DMS79 treated with DMSO at 0.1 percent for 48 hours (cell line): ENCODE measurements at regions not wholly inside any gene's neighbourhood (a gene's known extent, or its start where the extent isn't known, plus 50 kb on each side); places are given as distances from the start of the nearest gene placed in this dataset.

ENCODE experiments used
- DNase-seq: peaks from one replicate; lab custom pipeline; 2025; lab: John Stamatoyannopoulos, UW

DNA sequence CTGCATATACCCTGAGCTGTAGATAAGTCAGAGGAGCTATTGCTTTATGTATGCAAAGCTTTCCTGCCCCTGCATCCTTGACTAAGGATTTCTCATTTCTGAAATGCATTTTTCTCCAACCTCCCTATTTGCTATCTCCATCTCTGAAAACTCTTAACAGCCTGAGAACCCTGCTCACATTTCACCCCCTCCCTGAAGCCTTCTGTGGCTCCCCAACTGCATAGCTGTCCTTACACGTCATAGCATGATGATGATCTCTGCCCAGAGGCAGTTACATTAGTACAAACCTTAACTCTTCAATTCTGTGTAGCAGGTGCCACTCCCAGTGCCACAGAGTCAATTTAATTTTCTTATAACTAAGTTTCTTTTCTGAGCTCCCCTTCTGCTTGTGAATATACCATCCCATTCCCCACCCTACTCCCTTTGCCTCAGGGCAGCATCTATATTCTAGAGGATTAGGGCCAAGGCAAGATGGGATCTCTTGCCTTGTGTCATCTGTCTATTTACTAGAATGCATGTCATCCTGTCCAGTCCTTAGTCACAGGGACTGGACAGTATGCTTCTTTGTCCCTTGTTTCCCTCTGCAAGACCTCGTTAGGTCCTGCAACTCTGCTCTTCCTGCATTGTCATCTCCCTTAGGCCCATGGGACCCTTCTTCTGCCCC is 149.7 kb upstream of the SPRY4 start:
- DNase-seq, result no peak

DNA sequence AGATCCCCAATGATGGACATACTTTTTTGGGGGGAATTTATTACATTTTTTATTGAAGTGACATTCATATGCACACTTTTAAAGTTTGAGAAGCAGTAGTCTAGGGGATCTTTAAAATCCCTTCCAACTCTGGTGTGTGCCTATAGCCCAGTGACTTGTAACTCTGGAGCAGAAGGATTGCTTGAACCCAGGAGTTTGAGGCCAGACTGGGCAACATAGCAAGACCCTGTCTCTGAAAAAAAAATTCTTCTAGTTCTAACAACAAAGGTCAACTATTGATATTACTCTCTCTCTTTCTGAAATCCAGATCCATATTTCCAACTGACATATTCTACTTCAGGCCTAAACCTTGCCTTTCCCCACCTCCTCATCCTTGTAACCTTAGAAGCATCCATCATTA is 148.2 kb upstream of the SPRY4 start:
- no peak for DNase-seq

DNA sequence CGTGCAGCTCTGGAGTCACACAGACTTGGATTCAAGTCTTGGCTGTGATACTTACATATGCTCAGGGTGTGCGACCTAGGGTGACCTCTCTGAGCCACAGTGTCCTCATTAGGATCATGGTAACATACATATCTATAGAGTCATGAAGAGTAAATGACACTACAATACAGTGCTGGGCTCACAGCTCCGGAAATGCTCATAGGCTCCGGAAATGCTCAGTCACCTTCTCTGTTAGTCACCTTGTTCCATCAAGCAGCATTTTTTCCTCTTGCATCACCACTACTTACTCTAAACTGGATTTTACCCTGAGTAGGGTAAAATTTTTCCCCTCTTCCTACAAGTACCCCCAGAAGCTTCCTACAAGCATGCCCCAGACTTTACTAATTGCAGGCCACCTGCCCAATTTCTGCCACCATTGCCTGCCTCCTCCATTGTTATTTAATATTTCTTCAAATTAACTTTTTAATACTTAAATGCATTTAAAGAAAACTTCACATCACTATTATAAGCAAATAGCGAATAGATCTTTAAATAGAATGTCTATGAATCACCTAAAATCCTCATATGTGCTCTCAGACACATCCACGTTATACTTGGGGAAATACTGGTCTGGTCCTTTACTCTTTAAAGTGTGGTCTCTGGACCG is 147.6 kb upstream of the SPRY4 start:
- no peak for DNase-seq

DNA sequence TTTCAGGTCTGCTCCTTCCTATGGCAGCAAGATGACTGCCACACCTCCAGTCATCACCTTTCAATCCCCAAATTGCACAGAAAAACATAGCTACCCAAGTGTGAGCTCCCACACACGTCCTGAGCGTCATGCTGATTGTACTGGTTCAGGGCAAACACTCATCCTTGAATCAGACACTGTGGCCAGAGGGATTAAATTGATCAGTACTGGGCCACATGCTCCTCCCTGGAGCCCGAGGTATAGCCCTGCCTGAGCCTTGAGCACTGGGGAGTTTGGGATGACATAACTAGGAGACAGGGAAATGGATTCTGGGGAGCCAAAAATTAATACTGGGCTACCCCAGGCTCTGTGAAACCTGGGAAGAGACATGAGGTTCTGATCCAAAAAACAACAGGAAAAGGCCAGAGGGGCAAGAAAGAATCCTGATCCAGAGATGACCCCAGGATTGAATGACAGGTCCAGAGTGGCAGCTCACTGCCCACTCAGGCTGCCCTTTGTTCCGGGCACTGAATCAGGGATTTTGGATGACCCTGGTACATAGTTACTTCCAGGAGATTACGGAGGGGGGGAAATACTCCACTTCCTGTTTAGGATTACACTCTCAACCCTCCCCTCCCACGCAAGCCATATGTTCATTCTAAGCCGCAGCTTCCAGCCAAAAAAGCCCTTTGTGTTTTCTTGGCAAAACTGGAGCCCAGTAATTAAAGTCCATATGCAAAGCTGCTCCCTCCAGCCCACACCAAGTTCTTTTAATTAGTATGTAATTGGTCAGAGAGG is 141.6 kb upstream of the SPRY4 start:
- no peak for DNase-seq

DNA sequence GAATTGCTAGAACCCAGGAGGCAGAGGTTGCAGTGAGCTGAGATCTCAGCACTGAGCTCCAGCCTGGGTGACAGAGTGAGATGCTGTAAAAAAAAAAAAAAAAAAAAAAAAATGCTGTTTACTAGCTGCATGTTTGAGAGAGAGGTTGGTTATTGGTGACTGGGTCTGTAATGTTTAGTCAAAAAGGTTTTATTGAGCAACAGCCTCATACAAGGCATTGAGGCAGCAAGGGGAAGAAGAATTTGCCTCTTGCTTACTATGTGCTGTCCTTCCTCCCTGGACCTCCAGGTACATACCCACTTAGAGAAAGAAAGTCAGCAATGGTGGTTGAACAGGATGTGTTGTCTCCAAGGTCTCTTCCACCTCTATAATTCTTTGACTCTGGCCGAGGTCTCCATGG is 140.7 kb upstream of the SPRY4 start:
- DNase-seq, result no peak

DNA sequence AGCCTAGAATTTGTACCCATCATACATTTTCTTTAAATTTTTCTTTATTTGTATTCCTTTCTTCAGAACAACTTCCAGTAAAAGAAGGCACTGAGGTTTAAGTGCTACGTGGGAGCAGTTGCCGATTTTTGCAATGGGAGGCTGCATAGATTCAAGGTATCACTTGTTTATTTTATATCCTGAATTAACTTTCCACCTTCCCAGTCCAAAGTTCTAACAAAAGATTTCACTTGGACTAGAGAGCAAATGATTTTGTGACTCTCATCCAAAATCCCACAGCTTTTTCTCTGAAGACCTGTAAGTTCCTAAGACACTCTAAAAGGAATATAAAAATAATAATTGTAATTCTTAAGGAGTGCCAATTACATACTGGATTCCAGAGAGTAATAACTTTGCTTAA is 139.1 kb upstream of the SPRY4 start:
- DNase-seq, result no peak

DNA sequence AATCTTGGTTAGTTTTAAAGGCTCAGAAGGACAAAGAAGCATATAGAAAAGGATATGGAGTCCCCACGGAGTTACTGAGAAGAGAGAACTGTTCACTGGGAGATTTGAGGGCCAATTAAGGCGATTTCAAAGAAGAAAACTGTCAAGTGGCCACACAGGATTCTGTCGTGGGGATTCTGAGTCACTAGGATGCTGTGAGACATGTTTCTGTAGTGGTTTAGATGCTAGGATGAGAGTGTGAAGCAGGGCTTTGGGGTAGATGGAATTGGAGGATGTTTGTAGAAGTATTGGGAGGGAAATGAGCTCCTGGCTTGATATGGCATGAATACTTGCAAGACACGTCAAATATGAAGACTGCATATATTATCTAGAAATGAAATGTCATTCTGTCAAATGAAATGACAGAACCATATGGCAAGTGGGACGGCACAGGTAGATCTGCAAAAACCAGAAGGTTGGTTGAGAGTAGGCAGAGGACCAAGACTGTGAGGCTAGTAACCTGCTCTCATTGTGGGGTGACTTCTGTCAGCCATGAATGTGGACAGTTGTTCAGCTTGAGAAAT is 136.3 kb upstream of the SPRY4 start:
- no peak for DNase-seq

DNA sequence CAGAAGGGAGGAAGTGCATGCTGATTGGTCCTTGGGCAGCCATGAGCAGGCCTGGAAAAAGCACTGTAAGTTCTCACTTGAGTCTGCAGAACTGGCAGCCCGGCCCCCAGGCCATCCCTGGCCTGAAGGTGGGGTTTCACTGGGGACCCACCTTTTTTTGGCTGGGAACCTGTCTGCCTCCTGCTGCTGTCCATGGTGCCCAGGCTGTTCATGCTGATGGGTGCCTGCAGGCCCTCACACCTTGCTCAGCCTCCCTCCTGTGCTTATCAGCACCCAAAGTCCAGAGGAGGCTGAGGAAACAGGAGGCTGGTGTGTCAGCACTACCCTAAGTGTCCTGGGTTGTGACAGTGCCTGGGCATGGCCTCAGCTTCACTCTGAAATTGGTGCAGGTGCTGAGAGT is 134.4 kb upstream of the SPRY4 start:
- DNase-seq, result no peak

DNA sequence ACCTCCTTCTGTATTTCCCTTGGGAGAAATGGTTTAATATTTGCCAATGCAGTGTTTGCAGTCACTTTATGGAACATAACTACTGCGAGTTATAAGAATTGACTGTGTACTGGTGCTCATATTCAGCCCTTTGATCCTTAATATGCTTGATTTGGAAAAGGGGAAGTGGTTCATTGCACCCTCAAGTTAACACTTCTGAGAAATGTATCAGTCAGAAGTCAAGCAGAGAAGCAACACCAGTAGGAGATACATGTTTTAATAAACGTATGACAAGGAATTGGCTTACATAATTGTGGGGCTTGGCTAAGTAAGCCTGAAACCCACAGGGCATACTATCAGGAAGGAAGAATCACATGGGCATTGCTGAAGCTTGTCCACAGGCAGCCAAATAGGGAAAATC is 131.0 kb upstream of the SPRY4 start:
- DNase-seq, result no peak

DNA sequence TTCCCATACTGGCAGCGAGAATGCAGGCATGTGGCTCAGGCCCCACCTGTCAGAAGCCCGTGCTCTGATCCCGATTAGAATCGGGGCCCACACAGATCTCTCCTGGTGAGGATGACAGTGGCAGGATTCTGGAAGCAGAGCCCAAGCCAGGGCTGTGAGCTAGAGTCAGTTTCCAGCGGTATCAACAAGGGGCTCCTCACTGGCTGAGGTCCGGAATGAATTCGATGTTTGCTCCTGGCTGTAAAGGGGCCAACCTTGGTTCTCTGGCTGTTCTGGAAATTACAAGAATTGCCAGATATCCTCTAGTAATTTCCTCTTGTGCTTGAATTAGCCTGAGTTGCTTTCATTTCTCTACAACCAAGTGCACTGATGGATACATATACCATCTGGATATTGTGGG is 129.1 kb upstream of the SPRY4 start:
- DNase-seq, result no peak

DNA sequence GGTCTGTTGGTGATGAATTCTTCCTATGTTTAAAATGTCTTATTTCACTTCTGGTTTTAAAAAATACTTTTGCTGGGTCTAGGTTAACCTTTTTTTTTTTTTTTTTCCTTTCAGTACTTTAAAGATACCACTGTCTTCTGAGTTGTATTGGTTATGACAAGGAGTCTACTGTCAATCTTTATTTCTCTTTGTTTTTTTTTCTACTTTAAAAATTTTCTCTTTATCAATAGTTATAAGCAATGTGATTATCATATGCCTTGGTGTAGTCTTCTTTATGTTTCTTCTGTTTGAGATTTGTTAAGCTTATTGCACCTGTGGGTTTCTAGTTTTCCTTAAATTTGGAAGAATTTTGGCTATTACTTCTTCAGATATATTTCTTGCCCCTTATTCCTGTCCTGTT is 125.6 kb upstream of the SPRY4 start:
- no peak for DNase-seq

DNA sequence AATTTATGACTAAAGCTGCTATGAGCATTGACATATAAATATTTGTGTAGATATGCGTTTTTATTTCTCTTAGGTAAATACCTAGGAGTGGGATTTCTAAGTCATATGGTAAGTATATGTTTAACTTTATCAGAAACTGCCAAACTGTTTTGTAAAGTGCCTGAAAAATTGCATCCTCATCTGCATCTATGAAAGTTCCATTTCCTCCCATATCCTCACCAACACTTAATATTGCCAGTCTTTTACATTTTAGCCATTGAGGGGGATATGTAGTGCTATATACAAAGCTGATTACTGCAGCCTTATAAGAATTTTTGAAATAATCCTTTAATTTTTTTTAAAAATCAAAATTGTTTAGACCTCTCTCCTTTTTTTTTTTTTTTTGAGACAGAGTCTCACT is 123.1 kb upstream of the SPRY4 start:
- DNase-seq, result no peak

DNA sequence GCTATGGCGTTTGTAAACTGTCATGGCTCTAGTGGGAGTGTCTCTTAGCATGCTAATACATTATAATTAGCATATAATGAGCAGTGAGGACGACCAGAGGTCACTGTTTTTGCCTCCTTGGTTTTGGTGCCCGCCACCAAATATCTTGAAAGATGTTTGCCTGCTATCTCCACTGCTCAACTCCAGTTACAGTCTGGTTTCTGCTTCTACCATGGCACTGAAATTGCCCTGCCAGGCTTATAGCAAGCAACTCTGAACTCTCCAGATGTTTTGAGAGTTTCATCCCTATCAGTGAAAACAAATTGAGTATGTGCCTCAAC is 122.1 kb upstream of the SPRY4 start:
- DNase-seq, result no peak

DNA sequence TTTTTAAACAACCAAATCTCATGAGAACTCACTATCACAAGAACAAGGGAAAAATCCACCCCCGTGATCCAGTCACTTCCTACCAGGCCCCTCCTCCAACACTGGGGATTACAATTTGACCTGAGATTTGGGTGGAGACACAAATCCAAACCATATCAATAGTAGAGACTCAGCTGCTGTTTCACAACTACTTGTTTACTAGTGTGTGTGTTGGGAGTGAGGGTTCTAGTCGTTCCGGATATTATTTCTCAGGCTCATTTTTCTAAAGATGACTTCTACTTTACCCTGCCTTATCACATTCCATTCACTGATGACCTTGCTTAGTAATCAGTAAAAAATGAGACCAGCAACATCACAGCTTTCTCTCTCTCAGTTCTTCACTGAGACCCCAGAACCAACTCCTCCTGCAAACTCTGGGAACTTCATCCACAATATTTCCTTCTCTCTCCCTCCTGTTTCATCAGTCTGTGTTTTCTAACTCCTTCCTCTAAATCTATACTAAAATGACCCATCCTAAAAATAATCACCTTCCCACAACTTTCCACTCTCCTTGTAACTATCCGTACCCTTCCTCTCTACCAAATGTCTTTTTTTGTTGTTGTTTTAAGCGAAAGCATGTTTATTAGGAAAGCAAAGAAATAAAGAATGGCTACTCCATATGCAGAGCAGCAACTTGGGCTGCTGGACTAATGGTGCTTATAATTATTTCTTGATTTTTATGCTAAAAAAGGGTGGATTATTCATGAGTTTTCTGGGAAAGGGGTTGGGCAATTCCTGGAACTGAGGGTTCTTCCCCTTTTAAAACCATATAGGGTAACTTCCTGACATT is 121.5 kb upstream of the SPRY4 start:
- DNase-seq, result no peak

DNA sequence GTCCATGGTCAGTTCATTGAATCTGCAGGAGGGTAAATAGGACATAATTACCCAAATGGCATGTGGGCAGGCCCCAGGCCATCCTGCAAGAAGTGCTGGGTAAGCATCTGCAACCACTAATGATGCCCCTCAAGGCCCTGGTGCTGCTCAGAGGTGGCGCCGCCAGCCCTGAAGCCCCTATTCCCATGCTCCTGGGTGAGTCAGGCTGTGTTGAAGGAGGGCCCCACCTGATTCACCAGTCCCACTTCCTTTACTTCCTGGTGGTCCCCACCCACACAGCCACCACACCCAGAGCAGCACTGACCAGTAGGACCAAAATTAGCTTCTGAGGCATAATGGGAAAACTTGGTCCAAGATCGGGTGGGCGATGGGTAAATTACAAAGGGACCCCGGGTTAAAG is 120.4 kb upstream of the SPRY4 start:
- no peak for DNase-seq

DNA sequence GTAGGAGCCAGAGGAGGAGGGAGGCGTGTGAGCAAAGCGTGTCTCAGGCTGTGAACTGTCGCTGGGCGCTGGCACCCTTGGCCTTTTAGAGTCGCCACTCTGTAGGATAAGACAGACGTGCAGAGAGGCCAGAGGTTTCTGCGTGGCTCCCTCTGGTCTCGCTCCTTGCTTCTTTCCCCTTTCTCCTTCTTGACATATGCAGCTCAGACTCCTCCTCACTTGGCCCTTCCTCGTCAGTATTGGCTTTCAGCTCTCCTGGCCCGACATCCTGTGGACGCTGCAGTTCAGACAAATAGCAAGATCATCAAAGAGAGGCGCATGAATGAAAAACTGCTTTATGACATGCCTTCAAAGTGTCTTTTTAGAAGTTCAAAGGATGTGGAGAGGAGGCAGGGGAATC is 116.8 kb upstream of the SPRY4 start:
- no peak for DNase-seq

DNA sequence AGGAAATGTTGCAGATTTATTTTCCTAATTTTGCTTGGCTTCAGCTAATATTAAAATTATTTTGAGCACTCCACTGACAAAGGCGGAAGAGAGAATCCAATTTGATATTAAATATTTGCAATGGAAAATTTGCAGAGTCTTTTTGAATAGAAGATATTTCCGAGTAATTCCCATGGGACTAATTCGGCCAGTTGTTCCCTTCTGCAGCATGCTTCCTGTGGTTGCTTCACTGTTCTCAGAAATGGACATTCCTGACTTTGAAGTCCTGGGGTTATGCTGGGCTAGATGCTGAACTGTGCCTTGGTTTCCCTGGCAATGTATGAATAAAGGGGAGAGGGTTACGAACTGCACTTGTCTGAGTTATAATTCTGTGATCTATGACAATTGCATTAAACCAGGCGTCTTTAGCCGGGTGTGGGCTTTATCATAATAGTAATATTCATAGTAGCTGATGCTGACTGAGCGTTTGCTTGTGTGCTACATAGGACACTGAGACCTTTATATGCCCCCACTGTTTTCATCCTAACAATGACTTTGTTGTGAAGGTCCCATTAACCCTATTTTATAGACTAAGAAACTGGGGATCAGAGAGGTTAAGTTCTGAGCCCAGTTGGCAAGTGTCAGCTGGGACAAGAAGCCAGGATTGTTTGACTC is 114.5 kb upstream of the SPRY4 start:
- no peak for DNase-seq

DNA sequence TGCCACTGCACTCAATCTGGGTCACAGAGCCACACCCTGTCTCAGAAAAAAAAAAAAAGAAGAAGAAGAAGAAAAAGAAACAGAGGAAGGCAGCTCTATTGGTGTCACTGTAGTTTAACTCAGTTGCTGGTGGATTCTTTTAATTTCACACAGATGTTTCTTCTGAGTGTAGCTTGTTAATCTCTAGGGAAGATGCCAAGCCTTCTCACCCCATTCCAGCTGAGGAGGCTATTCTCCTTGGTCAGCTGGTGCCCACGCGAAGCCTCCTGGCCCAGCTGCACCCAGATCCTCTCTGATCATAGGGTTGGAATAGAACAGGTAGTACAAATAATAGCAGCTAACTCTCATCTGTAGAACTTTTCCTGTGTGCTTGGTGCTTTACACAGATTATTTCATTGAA is 113.8 kb upstream of the SPRY4 start:
- DNase-seq, result no peak

DNA sequence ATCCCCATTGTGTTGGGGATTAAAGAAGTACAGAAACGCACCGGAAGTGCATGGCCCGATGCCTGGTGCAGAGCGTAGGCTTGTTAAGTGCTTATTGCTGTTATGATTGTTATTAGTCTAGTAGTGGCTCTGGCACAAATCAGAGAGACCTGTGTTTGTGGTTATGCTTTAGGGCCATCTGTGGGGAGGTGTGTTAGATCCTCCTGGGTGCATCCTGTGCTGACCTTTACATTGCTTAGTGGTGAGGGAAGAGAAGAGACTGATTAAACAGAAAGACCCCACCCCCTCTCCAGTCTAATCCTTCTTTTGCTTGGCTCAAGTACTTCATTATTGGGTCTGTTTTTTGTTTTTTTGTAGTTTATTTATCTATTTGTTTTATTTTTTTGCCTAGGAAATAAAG is 112.7 kb upstream of the SPRY4 start:
- no peak for DNase-seq

DNA sequence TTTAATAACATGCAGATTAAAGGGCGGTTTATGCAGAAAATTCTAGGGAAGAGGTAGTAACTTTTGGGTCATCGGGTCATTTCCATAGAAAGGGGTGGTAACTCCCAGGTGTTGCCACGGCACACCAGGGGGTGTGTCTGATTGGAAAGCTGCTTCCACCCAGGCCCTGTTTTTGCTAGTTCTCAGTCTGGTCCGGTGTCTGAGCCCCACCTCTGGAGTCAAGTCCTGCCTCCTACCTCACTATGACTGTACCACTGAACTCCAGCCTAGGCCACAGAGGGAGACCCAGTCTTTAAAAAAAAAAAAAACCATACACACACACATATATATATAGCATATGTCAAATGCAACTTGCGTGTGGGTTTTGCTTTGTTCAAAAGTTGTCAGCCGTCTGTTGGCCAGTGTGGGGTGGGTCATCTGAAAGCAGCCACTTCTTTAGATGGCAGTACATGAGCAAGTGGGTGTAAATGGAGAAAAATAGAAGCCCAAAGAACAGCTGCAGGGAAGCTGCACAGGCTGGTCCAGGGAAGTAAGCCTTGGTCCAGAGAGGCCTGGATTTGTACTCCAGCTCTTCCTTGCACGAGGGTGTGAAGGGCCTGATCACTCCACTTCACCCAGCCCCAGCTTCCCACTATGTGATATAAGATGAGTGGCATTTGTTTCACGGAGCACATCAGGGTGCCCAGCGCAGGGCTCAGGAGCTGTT is 110.7 kb upstream of the SPRY4 start:
- DNase-seq, result no peak

DNA sequence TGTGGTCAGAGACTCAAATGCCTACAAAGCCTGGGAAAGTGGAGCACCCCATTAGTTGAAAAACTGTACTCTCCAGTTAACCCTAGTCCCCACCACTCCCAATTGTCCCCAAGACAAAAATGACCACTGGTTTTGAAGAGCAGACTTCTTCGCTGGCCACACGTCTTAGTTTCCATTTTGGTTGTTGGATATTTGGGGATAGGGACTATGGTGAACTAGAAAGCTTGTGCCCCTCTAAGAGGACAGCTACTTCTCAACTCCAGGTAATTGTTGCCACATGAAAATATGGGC is 109.4 kb upstream of the SPRY4 start:
- no peak for DNase-seq
